B cell (primary cell): ENCODE measurements at regions not wholly inside any gene's neighbourhood (a gene's known extent, or its start where the extent isn't known, plus 50 kb on each side); places are given as distances from the start of the nearest gene placed in this dataset.
"Not testable (repeated sequence)": the region's sequence is repeated elsewhere in the genome, so short reads cannot be mapped to it uniquely, and the experiment has no call there.

Source experiments
- ATAC-seq: fragments of 200-7000 bp; cut with Tn5 transposase; one replicate; pipeline ENCODE4 v1.10.0; 2021; ENCODE audit warnings: low read depth, mild to moderate bottlenecking, moderate number of reproducible peaks, moderate library complexity
- CTCF ChIA-PET: fragments of 350-600 bp; sonication (Branson Sonifier 250); formaldehyde crosslinking; loops from one replicate; lab custom pipeline; 2021; ENCODE audit warnings: antibody characterized with exemption, inconsistent platforms; lab: Charles Lee
- POLR2A ChIA-PET: fragments of 350-600 bp; sonication (Branson Sonifier 250); formaldehyde crosslinking; loops from one replicate; lab custom pipeline; 2021; ENCODE audit warnings: antibody characterized with exemption; lab: Charles Lee
- DNase-seq: peaks from one replicate; pipeline ENCODE4 v3.0.0; 2013
- H2AFZ ChIP-seq: 2 replicates; pipeline ENCODE4 v1.6.1; 2012; ENCODE audit warnings: mild to moderate bottlenecking, low read depth, low read length; ENCODE audit not compliant: insufficient read depth, poor library complexity, severe bottlenecking
- H3K27ac ChIP-seq, 2 donors: 1 replicate in 1 of 2; 2 replicates in 1 of 2; pipeline ENCODE4 v1.5.1; 2012 to 2013; ENCODE audit warnings: low read length in 2 of 2, mild to moderate bottlenecking in 2 of 2, moderate library complexity in 1 of 2
- H3K27me3 ChIP-seq, 4 experiments: fragments of 200-600 bp in 1 of 4; sonication (generic) in 1 of 4; replicated peaks in 1 of 4; 1 replicate in 2 of 4; 2 replicates in 2 of 4; pipeline versions ENCODE4 v1.6.1 to v1.7.0; 2013 to 2016; ENCODE audit warnings: low read length in 3 of 4, mild to moderate bottlenecking in 2 of 4, mixed read lengths in 1 of 4, moderate library complexity in 1 of 4; ENCODE audit not compliant: insufficient read depth in 4 of 4, control insufficient read depth in 3 of 4; ENCODE audit errors: control extremely low read depth in 1 of 4
- H3K36me3 ChIP-seq, 2 experiments: replicated peaks in 1 of 2; 1 replicate in 1 of 2; 2 replicates in 1 of 2; pipeline versions ENCODE4 v1.6.1 to v1.7.1; 2013; ENCODE audit warnings: low read length in 1 of 2; ENCODE audit not compliant: insufficient read depth in 2 of 2, control insufficient read depth in 1 of 2; ENCODE audit errors: control extremely low read depth in 1 of 2, extremely low read depth in 1 of 2
- H3K4me1 ChIP-seq, 2 donors: fragments of 200-600 bp in 1 of 2; sonication (generic) in 1 of 2; 1 replicate in 1 of 2; 2 replicates in 1 of 2; pipeline versions ENCODE4 v1.5.1 to v1.6.1; 2013 to 2017; ENCODE audit warnings: low read length in 2 of 2; ENCODE audit not compliant: control insufficient read depth in 2 of 2, insufficient read depth in 2 of 2
- H3K4me2 ChIP-seq: replicated peaks from 2 replicates; pipeline ENCODE3; 2012; ENCODE audit warnings: mild to moderate bottlenecking, low read depth, low read length; ENCODE audit not compliant: poor library complexity, severe bottlenecking
- H3K4me3 ChIP-seq, 5 experiments: fragments of 200-600 bp in 1 of 5; sonication (generic) in 1 of 5; 1 replicate in 3 of 5; 2 replicates in 2 of 5; pipeline versions ENCODE4 v1.5.1 to v1.7.0; 2011 to 2016; ENCODE audit warnings: low read length in 4 of 5, mild to moderate bottlenecking in 4 of 5, low read depth in 2 of 5, control low read depth in 1 of 5, moderate library complexity in 1 of 5; ENCODE audit not compliant: insufficient read depth in 1 of 5; ENCODE audit errors: control extremely low read depth in 1 of 5, extremely low read depth in 1 of 5
- H3K79me2 ChIP-seq: fragments of 200-600 bp; sonication (generic); one replicate; pipeline ENCODE4 v1.6.0; 2016; ENCODE audit warnings: low read length; ENCODE audit not compliant: control insufficient read depth, insufficient read depth
- H3K9ac ChIP-seq: fragments of 200-600 bp; sonication (generic); 2 replicates; pipeline ENCODE4 v1.6.1; 2017; ENCODE audit warnings: mild to moderate bottlenecking, low read length, moderate library complexity
- H3K9me3 ChIP-seq, 3 donors: one replicate each; pipeline versions ENCODE4 v1.6.1 to v1.7.1; 2013; ENCODE audit warnings: low read length in 2 of 3; ENCODE audit not compliant: control insufficient read depth in 2 of 3, insufficient read depth in 1 of 3; ENCODE audit errors: control extremely low read depth in 1 of 3
- H4K20me1 ChIP-seq: 2 replicates; pipeline ENCODE4 v1.6.0; 2012; ENCODE audit warnings: mild to moderate bottlenecking, low read length; ENCODE audit not compliant: insufficient read depth, control insufficient read depth, poor library complexity, severe bottlenecking
- H3K27ac Mint-ChIP-seq: one replicate; pipeline ENCODE4 v1.8.0; 2021; ENCODE audit warnings: mixed read lengths
- H3K27me3 Mint-ChIP-seq: one replicate; pipeline ENCODE4 v1.8.0; 2021; ENCODE audit warnings: mixed read lengths
- H3K4me1 Mint-ChIP-seq: one replicate; pipeline ENCODE4 v1.8.0; 2021; ENCODE audit warnings: mixed read lengths
- H3K4me3 Mint-ChIP-seq: one replicate; pipeline ENCODE4 v1.8.0; 2021; ENCODE audit warnings: mixed read lengths
- H3K9me3 Mint-ChIP-seq: one replicate; pipeline ENCODE4 v1.8.0; 2022; ENCODE audit warnings: mixed read lengths; ENCODE audit not compliant: insufficient read depth
- WGBS: methylation state at CpG from one replicate; pipeline ENCODE4 v1.1.5; 2013; ENCODE audit warnings: missing lambda C conversion rate; ENCODE audit not compliant: insufficient coverage; 5-methylcytosine and 5-hydroxymethylcytosine counted together
- intact Hi-C: fragments of 100-400 bp; cut with micrococcal nuclease; formaldehyde crosslinking; loops from one replicate; pipeline ENCODE4 v1.10.0; 2022

DNA sequence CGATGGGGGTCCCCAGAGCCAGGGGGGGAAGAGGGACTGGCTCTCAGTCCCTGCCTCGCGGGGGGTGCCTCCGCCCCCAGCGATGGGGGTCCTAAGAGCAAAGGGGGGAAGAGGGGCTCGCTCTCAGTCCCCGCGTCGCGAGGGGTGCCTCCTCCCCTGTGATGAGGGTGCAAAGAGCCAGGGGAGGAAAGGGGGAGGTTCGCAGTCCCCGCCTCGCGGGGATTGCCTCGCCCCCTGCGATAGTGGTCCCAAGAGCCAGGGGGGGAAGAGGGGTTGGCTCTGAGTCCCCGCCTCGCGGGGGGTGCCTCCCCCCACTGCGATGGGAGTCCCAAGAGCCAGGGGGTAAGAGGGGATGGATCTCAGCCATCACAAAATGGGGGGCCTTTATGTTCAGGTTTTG, 168.5 kb downstream of the ATP6V0E2 start:
- H3K27me3 Mint-ChIP-seq, H3K4me3 Mint-ChIP-seq, CTCF ChIA-PET, H3K9me3 Mint-ChIP-seq, ATAC-seq, H4K20me1 ChIP-seq, H3K4me1 ChIP-seq, H3K27ac ChIP-seq, H3K79me2 ChIP-seq, H3K27ac Mint-ChIP-seq, H3K4me2 ChIP-seq, H3K9ac ChIP-seq, H3K27me3 ChIP-seq, POLR2A ChIA-PET, H3K4me3 ChIP-seq, intact Hi-C loops, H3K4me1 Mint-ChIP-seq, H3K9me3 ChIP-seq, H2AFZ ChIP-seq, H3K36me3 ChIP-seq, DNase-seq: not testable (repeated sequence)
- WGBS = no CpG with 5 or more reads among the region's 20 CpGs

DNA sequence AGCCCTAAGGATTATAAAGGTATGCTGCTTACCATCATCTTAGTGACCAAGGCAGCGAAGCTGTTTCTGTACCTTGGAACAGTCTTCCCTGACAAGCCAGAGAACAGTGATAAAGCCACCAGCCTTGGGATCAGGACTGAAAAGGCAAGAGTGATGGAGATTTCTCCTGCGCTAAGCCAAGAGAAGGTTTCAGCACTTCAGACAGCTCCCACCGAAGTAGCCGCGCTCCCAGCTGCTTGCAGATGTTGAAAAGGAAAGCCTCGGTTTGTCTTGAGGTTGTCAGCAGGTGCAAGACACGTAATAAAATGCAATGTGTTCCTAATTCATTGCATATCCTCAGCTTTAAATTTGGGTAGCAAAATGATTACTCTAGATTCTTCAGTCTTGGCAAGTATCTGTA, 171.0 kb downstream of the ATP6V0E2 start:
- WGBS = 0% methylated on average over 3 of the region's 7 CpGs
- H3K4me3 Mint-ChIP-seq, H3K79me2 ChIP-seq, H3K4me1 ChIP-seq, DNase-seq, H3K9ac ChIP-seq, H3K4me1 Mint-ChIP-seq, H3K4me2 ChIP-seq, H4K20me1 ChIP-seq, H3K9me3 Mint-ChIP-seq, H3K9me3 ChIP-seq, H3K27ac Mint-ChIP-seq, H3K27ac ChIP-seq, intact Hi-C loops, H2AFZ ChIP-seq, CTCF ChIA-PET, ATAC-seq, POLR2A ChIA-PET, H3K36me3 ChIP-seq, H3K4me3 ChIP-seq, H3K27me3 ChIP-seq: not testable (repeated sequence)
- H3K27me3 Mint-ChIP-seq = peaks cover 10% of the 10 kb centered on the region

DNA sequence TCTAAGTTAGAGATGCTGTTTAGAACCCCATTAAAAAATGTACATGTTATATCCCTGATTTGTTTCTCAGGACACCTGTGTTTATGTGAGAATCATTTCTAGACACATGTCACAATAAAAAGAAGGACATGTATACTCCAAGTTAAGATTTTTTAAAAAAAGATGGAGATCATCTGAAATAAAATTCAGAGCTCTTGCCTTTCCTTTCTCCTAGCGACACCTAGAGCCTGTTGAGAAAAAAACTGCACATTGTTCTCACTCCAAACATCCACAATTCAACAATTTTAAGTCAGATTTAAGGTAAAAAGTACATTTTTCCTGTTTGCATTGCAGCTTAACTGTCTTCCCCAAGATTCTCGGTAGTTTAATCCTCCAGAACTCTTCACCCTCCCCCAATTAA, 171.8 kb downstream of the ATP6V0E2 start:
- intact Hi-C loops, H3K4me3 ChIP-seq, H3K9ac ChIP-seq, POLR2A ChIA-PET, H3K9me3 ChIP-seq, H3K27ac Mint-ChIP-seq, CTCF ChIA-PET, H3K27me3 ChIP-seq, H3K4me1 Mint-ChIP-seq, H4K20me1 ChIP-seq, H3K27ac ChIP-seq, H3K79me2 ChIP-seq, H3K36me3 ChIP-seq, DNase-seq, H3K4me3 Mint-ChIP-seq, H3K9me3 Mint-ChIP-seq, ATAC-seq, H2AFZ ChIP-seq, H3K4me2 ChIP-seq, H3K4me1 ChIP-seq: not testable (repeated sequence)
- H3K27me3 Mint-ChIP-seq = peaks cover 16% of the 10 kb centered on the region
- WGBS = no CpG with 5 or more reads among the region's 2 CpGs

DNA sequence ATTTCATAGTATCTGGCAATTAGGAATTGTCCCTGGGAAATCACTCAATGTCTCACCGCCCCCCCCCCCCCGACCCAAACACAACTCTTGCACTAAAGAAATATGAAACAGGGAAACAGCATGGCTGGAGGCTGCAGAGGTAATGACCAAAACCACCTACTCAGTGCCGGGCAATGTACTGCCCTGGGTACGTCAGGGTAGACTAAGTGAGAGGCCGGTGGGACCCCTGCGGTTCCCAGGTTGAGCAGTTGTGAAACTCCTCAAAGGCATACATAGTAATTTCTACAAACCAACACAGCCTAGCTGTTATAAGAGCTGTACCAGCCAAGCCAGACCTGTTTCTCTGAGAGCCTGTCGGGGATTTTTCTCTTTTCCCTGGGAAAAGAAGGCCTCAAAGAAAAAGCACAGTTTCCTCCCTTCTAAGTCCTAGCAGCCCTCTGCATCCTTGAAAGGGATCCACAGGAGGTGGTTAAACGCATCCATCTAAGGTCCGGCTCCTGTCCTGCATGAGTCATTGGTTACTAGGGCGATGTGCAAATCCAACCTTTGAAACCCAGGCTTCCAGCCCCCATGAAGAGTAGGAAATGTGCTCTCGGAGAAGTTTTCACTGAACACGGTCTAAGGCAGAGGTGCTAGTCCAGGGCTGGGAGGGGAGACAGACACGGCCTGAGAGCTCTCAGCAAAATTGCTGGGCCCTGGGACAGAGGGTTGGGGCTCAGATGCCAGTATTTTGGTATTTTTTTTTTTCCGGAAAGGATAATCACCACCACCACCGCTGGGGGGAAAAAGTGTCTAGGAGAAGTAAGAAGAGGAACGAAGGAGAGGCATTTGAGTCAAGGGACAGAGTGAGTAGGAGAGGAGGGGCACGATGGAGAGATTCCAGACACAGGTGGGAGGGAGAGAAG, 172.8 kb downstream of the ATP6V0E2 start:
- H4K20me1 ChIP-seq, intact Hi-C loops, ATAC-seq, H3K27ac ChIP-seq, H2AFZ ChIP-seq, H3K9me3 Mint-ChIP-seq, H3K79me2 ChIP-seq, DNase-seq, H3K4me1 ChIP-seq, H3K36me3 ChIP-seq, H3K4me1 Mint-ChIP-seq, CTCF ChIA-PET, H3K4me3 Mint-ChIP-seq, H3K4me2 ChIP-seq, H3K4me3 ChIP-seq, H3K27me3 ChIP-seq, H3K9me3 ChIP-seq, H3K9ac ChIP-seq, POLR2A ChIA-PET, H3K27ac Mint-ChIP-seq: not testable (repeated sequence)
- WGBS = no CpG with 5 or more reads among the region's 17 CpGs
- H3K27me3 Mint-ChIP-seq = peaks cover 16% of the 10 kb centered on the region
